Kidney capillary endothelial cell (primary cell): ENCODE measurements at regions not wholly inside any gene's neighbourhood (a gene's known extent, or its start where the extent isn't known, plus 50 kb on each side); places are given as distances from the start of the nearest gene placed in this dataset.
"Not testable (repeated sequence)": the region's sequence is repeated elsewhere in the genome, so short reads cannot be mapped to it uniquely, and the experiment has no call there.

ENCODE experiments used
- DNase-seq: peaks from one replicate; pipeline ENCODE4 v3.0.0-alpha.2; 2018; ENCODE audit warnings: low spot score

DNA sequence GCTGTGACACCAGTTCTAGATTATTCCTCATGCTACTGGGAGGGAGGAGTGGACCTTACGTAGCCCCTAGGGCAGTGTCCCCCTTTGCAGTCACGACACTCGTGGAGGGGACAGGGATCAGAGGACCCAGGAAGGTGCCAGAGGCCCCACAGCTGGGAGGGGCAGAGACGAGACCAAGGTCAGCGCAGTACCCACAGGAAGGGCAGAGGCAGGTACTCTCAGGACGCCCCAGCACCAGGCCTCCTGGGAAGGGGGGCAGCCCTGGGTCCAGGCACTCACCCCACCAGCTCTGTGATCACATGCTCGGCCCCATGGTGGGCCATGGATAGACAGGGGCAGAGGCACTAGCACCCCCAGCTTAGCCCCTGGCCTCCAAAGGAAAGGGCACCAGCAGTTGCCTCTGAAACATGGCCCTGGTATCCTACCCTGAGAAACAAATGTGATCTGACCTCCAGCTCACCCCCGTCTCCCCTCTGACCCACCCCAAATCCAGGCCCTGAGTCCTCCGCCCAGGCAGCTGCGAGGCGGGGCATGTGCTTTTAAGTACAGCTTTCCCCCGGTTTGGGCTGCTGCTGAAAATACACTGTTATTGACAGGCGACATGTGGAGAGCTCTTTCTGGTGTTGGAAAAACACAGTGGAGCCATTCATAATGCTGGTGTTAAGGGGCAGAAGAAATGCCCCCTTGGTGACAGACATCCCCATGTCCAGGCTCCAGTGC, 361.9 kb downstream of the C16orf95 start:
- no peak for DNase-seq

DNA sequence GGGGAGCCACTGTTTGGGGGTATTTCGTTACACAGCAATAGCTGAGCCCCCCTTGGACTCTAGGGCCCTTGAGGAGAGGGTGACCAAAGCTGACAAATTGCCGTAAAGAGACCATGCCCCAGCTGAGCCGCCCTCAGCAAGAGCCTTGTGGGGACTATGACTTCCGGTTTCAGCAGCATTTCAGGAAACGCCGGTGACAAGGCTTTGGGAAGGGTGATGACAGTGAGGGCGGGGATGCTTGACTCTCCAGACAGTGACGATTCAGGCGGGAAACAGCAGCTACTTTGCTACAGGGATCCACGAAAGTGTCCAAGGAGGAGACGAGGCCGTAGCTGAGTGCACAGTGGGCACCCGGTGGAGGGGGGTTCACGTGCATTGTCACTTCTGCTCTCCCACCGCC, 360.8 kb downstream of the C16orf95 start:
- DNase-seq: no peak

- DNase-seq: not testable (repeated sequence)
These were observed 359.5 kb downstream of the C16orf95 start for GRCh38 chr16:86957662-86958198.

- DNase-seq: no peak
These were observed 358.8 kb downstream of the C16orf95 start for GRCh38 chr16:86958423-86958822.

DNA sequence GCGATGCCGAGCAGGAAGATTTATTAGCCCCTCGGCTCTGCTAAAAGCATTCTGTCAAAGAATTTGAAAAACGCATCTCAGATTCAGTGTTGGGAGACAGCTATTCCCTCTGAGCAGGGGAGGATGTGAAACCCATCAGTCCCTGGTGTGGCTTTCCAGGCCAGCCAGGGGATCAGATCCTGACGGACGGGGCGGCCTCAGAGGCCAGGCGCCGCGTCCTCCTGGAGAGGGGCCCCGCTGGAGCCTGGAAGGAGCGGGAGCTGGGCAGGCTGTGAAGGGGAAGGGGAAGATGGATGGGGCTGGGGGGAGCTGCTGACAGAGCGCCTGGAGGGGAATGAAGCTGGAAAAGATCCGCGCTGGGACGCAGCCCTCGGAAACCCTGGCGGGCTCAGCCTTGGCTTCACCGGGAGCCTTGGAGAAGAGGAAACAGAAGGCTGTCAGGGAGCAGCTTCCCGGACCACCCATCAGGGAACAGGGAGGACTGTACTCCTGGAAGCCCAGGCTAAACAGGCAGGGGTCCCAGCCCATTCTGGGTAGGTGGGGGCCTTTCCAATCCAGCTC, 358.0 kb downstream of the C16orf95 start:
- no peak for DNase-seq

DNA sequence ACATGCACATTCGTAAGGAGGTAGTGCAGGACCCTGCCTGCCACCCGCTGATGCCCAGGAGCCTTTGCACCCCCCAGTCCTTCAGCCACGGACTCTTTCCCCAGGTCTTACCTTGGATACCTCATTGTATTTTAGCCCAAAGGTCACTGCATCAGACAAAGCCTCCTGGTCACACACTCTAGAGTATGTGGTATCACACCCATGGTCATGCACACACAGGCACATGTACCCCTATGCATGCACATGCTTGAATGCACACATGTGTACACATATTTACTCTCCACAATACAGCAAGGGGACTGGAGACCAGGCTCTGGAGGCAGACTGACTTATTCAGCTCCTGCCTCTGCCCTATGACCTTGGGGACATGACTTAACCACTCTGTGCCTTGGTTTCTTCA, 357.5 kb downstream of the C16orf95 start:
- no peak for DNase-seq

GRCh38 chr16:86960266-86960665, 356.9 kb downstream of the C16orf95 start:
- DNase-seq: peak; percentile 40

- no peak for DNase-seq
These were observed 356.0 kb downstream of the C16orf95 start for GRCh38 chr16:86961171-86961601.

DNA sequence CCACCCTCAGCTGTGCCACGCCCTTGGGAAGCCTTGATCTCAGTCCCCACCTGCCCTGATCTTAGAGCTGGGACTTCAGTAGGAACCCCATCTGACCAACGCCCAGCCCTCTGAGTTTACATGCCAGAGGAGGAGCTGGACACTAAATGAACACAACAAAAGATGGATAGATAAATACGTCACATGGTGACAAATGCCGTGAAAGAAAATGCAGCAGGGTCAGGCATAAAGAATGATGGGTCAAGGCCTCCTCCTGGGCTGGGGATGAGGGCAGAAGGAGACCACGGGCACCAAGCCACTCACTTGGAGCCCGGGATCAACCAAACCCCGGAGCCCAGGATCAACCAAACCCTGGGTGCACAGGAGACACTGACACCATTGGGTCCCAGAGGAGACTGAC, 354.9 kb downstream of the C16orf95 start:
- DNase-seq: no peak

DNA sequence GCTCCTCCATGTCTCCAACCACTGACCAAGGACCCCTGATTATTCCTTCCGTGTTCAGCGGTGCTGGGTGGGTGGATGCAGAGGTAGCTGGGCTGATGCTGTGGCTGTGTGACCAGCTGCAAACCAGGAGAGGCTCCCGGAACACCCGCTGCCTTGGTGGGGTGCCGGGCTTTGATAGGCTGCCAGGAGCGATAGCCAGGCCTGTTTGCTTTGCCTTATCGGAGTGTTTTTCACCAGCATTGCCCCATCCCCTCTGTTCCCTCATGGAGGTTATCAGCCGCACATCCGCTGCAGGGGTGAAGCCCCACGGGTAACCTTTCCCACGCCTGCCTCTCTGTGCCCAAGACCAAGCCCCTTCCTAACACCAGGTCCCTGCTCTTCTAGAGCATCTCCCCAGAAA, 354.3 kb downstream of the C16orf95 start:
- DNase-seq: no peak

GRCh38 chr16:86963600-86964575, 353.3 kb downstream of the C16orf95 start:
- no peak for DNase-seq

DNA sequence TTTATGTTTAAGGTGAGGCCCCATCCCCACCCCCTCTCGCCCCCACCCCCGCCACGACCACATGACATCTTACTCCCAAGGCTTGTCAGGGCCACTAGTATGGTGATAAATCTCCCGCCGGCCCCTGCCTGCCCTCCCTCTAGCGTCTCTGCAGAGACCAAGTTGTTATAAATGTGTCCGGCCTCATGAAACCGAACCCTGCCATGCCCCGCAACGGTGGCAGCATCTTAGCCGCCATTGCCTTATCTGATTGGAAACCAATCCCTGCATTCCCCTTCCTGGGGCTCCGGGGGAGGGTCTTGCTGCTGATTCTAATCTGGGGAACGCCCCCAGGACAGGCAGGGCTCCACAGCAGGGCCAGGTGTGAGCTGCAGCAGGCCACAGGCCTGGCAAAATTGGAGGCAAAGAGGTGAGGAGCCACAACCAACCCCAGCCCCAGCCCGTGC, 352.4 kb downstream of the C16orf95 start:
- no peak for DNase-seq

DNA sequence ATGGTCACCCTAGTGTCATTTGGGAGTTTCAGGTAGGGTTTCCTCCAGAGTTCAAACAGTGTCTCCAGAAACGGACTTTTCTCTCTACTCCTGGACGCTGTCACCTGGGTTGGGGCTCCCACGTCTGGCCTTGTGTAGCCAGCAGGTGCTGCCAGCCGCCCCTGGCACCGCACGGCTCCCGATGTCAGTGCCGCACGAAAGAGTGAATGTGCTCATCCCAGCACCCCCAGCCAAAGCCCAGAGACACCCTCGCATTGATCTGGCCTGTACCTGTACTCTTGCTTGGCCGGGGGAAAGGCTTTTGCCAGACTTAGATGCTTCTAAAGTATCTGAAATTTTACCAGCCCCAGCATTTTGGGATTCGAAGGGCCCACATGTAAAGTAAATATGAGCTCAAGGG, 351.9 kb downstream of the C16orf95 start:
- no peak for DNase-seq

GRCh38 chr16:86965840-86966550, 351.2 kb downstream of the C16orf95 start:
- no peak for DNase-seq

- no peak for DNase-seq
These were observed 350.4 kb downstream of the C16orf95 start for GRCh38 chr16:86966777-86967176.

- DNase-seq: no peak
These were observed 348.3 kb downstream of the C16orf95 start for GRCh38 chr16:86968866-86969265.

- DNase-seq: no peak
These were observed 347.5 kb downstream of the C16orf95 start for GRCh38 chr16:86969716-86970115.

DNA sequence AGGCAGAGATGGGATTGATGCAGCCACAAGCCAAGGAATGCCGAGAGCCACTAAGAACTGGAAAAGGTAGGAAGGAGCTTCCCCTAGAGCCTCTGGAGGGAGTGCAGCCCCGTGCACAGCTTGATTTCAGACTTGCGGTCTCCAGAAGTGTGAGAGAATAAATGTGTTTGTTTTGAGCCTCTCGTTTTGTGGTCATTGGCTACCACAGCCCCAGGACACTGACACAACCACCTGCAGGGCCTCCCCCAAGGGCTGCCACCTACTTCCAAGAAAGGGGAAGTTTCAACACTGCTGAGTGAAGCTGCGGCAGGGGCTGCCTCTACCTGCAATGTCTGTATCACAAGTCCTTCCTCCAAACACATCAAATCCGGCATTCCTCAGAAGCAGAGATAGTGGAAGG, 346.9 kb downstream of the C16orf95 start:
- DNase-seq: no peak

GRCh38 chr16:86970726-86971125, 346.5 kb downstream of the C16orf95 start:
- DNase-seq: no peak

DNA sequence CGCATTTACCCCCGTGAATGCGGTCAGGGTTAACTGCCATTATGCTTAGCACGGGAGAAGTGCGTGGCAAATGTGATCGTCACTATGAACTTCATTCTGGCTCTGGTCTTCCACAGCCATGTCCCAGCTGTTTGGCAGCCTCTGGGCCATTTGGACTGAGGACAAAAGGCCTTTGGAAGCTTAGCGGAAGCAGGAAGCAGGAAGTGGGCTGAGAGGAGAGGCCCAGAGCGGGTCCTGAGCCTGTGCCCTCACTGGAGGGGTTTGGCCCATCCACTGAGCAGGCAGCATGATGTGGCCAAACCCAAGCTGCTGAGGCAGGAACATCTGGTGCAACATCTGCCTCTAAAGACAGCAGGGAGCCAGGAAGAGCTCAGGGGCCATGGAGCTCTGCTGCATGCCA, 345.9 kb downstream of the C16orf95 start:
- DNase-seq: no peak

DNA sequence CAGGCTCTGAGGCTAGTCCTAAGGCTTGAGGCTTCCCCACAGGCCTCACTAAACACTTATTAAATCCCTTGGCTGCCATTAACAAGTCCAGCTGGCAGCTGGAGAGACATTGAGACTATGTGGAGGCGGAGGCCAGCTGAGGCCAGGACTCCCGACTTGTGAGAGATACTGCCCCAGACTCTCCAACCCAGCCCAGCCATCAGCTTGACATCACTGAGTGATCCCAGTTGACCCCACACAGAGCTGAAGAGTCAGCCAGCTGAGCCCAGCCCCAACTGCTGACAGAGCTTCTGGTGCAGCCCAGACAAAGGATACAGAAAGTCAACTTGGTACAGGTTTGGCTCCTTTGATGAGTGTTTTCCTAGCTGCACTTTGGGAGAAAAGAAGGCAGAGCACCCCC, 343.1 kb downstream of the C16orf95 start:
- no peak for DNase-seq

- DNase-seq: peak; percentile 45
These were observed 341.7 kb downstream of the C16orf95 start for GRCh38 chr16:86975445-86975844.
